HPDE6-E6E7 (cell line): ENCODE measurements at regions not wholly inside any gene's neighbourhood (a gene's known extent, or its start where the extent isn't known, plus 50 kb on each side); places are given as distances from the start of the nearest gene placed in this dataset.

ENCODE experiments used
- DNase-seq: peaks from one replicate; pipeline ENCODE4 v3.0.0; 2011; ENCODE audit warnings: missing footprints; ENCODE audit errors: extremely low spot score

DNA sequence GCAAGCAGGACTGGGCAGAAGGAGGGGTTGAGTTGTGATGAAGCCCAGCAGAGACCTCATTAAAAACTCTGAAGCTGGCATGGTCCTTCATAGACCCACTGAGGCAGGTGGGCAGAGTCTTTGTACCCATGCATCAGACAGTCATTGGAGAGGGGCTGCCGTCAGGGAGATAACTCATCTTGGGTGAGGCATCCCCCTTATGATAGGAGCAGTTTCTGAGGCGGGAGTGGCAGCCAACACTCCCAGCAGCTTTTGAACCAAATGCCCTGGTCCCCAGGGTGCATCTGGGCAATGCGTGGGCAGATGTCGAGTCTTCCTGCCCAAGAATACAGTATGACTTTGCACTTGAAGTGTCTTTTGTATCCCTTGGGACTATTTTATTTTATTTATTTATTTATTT is 68.1 kb downstream of the HTR5A start:
- no peak for DNase-seq

DNA sequence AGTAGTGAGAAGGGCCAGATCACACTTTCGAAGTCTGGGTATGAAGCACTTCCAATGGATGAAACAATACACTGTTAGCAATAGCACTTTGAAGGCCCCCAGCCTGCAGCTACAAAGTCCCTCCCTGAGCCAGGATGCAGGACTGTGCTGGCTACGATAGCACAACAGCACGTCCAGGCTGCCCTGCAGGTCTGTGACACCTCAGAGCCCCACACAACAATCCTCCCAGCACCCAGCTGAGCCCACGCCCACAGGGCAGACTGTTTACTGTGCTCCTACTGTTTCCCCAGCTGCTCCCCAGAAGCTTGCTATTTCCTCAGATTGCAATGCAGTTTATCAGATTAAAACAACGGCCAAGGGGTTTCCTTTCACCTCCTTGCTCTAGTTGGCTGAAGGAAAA is 71.4 kb downstream of the HTR5A start:
- DNase-seq = no peak

DNA sequence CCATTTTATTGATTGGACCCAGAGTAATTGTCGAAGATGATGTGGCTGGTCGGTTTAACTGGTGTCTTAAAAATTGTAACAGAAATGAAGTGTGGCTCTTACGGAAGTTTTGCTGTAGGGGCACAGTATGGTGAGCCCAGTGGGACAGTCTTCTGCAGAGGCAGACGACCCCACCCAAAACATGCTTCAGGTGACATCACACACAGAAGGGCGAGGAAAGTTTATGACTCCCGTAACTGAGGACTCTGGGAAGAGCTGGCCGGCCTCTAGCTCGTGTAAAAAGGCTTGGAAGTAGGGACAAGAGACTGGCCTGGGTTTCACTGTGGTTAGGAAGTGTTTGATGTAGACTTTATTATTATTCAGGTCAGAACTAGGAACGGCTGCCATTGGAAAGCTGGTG is 73.3 kb downstream of the HTR5A start:
- DNase-seq = no peak

DNA sequence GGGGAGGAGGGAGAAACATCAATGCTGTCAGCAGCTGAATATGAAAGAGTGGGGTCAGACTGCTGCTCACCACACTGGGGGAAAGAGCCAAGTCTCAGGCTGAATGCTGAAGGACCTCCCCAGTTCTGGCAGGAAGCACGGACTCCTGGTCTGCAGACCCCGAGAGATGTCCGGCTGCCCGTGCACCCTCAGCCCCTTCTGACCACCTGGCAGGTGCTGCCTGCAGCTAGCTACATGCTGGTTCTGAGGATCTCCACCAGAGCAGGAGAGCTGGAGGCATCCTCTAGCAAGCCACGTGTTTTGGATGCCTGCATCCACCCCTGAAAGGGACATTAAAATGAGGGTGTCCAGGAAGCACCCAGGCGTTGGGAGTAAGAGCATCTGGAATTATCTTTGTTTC is 74.2 kb downstream of the HTR5A start:
- no peak for DNase-seq

DNA sequence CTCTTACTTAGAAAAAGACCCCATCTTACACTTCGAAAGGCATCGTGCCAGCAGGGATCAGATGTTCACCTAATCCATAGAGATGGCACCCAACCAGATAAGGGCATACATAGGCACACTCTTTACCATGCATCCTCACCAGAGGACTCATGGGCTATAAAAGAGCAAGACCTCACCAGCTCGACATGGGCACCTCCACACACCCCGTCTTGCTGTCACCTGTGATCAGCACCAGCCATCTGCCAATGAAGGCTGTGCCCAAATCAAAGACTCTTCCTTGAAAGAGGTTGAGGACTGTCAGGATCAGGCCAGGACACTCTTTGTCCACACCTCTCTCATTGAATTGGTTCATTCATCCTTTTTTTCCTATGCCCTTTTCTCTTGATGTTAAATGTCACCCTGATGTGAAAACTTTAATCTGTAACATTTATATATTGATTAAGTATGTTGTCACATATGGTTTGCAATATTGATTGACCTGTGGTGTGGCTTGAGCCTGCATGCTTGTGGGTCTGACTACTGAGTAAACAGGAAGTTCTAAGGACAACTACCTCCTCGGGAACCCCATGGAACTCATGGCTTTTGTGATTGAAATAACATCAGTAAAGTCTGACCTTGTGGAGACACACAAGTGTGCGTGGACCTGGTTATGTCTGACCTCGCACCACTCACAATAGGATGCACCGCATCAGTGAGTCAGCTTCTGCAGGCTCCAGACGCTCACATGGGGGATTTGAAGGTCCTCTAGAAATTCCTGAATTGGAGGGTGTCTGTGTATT is 75.5 kb downstream of the HTR5A start:
- DNase-seq = no peak

DNA sequence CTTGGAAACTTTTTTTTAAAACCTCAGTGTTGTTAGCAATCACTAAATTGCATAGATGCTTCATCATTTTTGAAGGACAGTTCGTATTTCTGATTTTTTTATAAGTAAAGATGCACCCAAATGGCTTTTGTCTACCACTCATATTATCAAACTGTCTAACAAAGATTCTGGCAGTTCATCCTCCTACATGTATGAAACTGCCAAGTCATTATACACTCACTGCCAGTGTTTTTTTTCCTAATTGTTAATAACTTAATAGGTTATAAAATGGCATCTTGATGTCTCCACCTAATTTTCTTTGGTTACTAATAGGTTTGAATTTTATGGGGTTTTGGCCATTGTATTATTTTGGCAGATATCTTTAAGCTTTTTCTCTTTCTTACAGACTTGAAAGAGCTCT is 77.0 kb downstream of the HTR5A start:
- no peak for DNase-seq

DNA sequence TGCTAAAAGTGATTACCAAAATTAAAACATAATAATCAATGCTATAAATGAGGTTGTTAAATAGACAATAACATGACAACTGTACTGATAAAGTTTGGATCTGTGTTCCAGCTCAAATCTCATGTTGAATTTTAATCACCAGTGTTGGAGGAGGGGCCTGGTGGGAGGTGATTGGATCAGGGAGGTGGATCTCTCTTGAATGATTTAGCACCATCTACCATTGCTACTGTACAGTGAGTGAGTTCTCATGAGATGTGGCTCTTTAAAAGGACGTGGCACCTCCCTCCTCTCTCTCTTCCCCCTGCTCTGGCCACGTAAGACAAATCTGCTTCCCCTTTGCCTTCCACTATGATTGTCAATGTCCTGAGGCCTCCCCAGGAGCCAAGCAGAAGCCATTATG is 77.5 kb downstream of the HTR5A start:
- no peak for DNase-seq

DNA sequence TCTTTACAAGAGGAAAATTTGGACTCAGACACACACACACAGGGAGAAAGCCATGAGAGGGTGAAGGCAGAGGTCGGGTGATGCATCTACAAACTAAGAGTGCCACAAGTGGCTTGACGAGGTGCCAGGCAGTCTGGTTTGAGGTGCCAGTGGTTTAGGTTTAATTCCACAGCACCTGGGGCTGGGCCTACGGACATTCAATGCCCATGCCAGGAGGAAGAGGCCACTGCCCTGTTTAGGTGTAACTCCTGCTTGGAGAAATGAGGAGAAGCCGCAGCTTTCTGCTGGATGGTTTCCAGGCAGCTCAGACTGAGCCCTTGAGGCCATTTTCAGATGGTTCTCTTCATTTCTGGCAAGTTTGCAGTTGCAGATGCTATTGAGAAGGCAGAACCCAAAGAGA is 83.6 kb downstream of the HTR5A start:
- DNase-seq = no peak

DNA sequence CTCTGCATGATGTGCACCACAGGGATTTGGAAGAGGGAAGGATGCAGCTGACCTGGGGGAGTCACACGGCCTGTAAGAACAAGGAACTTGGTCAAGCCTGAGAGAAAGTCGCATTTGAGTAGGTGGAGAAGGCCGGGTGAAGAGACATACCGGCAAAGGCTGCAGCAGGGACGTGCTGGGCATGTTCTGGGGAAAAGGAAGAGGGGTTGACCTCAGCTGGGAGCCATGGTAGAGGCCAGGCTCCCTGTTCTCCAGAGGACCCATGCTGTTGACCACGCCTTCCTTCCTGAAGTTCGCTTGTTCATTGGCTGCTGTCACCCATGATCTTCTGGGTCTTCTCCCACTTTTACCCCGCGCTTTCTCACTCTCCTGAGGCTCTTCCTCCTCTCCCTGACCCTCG is 84.5 kb downstream of the HTR5A start:
- no peak for DNase-seq

DNA sequence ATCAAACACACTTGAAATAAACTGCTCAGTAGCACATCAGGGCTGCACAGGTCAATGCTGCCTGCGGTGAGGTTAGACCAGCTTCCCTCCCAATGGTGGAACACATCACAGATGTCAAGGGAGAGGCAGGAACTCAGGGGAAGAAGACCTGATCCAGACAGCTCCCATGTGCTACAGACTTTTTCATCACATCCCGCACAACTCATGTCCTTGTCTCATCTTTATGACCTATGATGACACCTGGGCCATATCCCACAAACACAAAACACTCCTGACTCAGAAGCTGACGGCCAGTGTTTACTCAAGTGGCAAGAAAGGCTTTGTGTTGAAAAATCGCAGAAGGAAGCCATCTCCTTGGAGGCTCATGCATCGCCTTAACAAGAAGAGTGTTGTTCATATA is 91.6 kb downstream of the HTR5A start:
- no peak for DNase-seq

DNA sequence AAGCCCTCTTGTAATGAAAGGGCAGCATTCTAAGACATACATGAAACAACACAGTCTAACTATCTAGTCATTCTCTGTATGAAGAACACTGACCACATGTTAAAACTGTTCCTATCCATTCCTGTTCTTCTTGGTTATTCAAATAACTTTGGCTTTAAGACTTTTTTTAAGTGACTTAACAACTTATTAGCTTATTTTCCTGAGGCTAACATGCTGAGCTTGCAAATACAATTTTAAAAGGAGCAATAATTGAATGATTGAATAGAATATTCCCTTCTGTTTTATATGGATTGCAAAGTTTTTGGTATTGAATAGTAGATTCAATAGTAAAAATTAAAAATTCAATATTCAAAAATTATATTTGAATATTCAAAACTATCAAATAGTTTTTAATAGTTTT is 92.3 kb downstream of the HTR5A start:
- no peak for DNase-seq

DNA sequence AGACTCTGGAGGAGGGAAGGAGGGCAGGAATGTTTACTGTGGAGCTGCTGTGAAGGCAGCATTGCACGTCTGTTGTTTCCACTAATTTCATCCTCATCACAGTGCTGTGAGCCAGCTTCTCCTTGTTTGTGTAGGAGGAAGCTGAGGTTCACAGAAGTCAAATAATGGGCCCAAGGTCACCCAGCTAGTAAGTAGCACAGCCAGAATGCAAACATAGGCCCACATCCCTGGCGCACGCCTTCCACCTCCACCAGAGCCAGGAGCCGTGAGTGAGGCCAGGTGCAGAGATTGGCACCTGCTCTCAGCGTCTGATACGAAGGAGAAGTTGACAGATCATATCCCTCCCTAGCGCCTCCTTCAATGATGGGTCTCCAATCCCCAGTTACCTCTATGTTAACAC is 93.6 kb downstream of the HTR5A start:
- DNase-seq = no peak

DNA sequence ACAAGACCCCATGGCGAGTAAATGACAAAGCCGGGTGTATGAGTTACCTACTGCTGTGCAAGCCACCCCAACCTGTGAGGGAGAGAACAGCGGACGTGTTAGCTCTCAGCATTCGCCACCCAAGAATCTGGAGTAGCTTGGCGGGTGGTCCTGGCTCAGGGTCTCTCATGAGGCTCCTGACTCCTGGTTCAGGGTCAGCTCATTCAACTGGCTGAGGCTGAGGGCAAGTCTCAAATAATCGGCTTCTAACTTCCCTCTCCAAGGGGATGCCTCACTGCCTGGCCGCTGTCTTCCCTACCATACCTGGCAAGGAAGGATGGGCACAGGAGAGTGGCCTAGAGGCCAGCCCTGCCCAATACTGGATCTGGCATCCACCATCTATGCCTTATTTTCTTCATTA is 94.2 kb downstream of the HTR5A start:
- no peak for DNase-seq

DNA sequence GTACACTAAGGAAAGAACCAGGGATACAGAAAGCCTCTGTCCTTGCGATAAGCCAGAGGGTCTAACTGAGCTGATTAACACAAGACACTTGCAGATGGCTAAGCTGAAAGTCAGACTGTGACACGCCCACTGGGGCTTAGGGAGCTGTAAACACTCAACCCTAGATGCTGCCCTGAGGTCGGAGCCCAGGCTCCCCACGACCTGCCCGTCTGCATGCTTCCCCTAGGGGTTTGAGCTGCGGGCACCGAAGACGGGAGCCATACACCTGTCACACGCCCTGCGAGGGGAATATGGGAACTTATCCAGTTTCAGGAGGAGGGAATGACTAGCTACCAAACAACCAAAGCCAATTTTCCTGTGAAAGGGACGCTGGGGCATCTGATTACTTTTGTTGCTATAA is 96.0 kb downstream of the HTR5A start:
- DNase-seq = no peak

DNA sequence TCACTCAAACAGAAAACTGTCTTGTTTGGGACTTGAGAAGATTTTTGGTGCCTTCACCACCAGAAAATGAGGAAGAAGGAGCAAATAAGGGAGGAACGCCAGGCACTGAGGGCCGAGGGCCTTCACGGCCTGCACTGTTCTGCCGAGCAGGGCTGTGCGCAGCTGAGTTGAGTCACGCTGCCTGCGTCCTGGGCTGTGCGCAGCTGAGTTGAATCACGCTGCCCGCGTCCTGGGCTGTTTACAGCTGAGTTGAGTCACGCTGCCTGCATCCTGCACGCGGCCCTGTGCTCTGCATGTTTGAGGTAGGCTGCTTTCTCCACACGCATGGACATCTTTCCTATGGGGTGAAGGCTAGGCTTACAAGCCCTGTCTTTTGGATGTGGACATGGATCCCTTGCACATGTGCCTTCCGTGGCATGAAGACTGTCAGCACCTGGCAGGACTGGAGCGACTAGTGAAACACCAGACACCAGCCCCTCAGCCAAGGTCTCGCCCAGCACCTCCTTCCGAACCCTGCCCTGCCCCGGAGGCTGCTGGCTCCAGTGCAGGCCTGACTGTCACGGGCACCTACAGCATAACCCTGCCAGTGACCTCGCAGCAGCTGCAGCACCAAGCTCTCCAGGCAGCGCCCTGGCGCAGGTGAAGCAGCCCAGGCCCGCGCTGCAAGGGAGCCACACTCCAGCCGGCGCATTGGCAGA is 96.7 kb downstream of the HTR5A start:
- peak; percentile 84 for DNase-seq

DNA sequence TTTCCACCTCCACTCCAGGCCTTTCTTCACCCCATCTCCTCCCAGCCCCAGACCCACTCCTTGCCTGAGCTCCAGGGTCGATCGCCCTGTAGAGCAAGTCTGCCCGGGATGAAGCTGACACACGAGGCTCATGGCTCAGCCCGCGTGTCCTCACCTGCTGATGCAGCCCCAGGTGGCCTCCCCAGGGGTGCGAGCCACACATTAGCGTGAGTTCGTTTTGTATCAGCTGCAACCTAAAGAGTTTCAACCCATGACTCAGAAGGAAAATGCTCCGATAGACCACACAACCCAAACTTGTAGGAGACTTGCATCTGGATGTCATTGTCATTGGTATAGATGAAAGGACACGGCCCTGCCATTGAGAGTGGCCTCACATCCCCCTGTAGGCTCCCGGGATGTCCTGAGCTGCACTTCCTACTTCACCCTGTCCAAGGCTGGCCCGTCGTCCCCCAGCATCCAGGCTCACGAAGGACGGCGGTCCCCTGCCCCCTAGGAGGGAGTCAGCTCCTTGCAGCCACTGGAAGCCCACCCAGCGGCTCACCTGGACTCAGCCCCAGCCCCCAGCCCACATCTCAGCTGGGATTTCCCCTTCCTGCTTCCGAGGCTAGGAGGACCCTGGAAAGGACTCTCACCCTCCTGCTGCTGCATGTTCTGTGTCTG is 97.7 kb downstream of the HTR5A start:
- no peak for DNase-seq

DNA sequence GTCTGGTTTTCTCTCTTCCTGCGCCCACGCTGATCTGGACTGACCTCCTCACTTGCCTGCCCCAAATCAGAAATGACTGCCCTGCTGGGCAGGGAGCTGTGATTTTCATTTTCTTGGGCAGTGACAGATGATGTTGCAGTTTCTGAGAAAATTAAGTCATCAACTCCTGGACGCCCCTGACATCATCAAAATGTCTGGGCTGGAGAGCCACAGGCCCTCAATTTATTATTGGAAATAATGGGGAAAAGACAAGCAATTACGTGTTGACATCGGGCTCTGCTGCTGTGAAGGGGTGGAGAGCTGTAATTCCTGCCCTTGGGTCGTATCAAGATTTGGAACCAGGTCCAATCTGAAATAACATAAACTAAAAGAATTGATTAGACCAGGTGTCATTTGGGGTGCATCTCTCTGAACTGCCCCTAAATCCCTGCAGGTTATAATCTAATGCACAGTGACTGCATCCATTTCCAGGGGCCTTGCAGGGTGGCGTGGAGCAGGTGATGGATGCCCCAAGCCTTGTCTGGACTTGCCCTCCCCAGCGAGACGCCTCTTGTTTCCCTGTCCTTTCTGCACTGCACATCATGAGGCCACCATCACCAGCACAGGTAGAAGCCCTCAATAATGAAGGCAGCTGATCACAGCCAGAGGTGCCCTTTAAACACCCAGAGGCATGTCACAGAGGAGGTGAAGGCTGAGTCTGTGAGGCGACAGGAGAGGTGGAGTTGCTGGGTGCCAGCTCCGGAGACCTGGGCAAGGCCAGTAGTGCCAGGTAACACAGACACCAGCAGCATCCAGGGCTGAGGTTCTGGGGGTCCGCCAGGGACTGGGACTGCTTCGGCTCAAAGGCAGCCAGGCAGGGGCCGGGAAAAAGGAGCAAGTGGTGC is 98.7 kb downstream of the HTR5A start:
- no peak for DNase-seq

DNA sequence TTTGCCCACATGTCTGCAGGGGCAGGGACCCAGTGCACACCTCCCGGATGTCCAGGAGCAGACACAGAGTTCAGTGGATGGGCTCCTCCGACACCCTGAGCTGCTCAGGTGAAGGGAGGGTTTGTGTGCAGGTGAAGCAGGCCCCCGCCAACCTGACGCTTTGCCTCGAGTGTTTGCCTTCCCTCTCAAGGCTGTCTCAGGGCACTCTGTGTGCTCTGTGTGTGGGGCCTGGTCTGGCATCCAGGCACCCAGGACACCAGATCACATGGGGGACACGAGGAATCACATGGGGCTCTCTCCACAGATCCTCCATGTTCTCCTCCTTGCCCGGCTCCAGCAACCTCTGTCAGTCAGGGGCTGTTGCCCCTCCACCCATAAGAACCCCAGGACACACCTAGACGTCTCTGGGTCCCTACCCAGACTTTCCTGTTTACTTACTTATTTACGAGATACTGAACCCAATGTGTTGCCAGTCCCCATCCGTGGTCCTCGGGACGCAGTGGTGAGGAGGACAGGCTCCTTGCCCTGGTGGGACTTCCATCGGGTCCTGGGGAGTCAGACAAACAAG is 99.5 kb downstream of the HTR5A start:
- DNase-seq = no peak

DNA sequence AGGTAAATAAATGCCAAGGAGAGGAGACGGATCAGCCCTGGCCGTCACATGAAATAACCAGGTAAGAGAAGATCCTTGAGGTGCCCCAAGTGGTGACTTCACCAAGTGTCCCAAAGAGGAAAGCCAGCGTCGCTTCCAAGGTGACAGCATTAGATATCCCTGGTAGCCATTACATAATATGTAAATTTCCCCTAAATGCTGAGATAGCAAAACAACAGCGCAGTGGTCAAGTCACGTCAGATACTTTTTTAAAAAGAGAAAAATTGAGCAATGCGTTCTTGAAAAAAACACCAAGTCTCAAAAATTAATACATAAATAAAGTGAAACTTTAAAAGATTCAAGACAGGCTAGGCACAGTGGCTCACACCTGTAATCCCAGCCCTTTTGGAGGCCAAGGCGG is 100.2 kb downstream of the HTR5A start:
- no peak for DNase-seq

DNA sequence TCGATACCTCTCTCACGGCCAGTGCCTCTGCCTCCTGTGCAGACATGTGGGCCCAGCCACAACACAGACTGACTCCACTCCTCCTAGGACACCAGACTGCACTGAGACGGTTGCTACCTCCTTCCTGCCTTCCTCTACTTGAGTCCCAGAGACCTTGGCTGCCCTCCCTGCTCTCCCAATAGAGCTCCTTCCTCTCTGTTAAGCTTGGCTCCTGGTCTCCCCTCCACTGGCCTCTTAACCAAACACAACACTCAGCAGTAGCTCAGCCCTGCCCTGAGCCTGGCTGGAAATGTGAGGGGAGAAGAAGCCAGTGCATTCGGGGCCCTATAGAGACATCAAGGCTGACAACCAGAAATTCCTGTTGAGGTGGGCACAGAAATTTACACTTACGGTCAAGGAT is 102.0 kb downstream of the HTR5A start:
- no peak for DNase-seq

DNA sequence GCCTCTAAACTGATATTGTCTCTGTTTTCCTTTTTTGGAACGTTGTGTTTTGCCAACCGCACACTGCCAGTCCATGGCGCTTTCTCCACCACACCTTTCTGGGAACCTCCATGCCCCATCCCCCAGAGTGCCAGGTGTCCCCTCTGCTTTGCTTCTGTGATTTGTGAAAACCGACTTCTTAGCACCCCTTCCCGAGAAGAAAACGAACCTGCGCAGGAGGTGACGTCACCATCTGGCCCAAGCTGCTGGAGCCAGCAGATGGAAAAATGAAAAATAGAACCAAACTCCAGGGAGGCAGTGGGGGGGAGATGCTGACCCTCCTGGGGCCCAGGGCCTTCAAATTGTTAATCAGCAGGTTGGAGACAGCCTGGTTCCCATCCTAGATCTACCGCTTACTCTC is 103.8 kb downstream of the HTR5A start:
- DNase-seq = no peak

DNA sequence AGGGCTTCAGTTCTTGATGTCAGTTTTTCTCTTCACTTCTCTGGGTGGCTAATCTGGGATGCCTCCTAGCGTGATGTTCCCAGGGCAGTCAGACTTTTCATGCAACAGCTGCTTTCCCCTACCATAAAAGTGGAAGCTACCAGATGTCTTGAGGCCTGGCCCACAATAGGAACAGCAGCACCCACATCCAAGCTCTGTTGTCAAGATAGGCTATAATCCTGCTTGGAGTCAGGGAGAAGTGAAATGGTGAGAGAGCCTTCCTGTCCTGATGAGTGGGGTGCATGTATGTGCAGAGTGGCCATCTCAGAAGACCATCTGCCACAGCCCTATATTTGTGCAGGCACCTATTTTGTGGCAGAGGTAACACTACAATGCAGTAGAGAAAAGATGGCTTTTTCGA is 108.0 kb downstream of the HTR5A start:
- no peak for DNase-seq
